T-helper 17 cell (primary cell): ENCODE measurements at regions not wholly inside any gene's neighbourhood (a gene's known extent, or its start where the extent isn't known, plus 50 kb on each side); places are given as distances from the start of the nearest gene placed in this dataset.

ENCODE experiments used
- ATAC-seq: fragments of 150-1000 bp; cut with Tn5 transposase; 2 replicates; pipeline ENCODE4 v1.10.0; 2021; ENCODE audit warnings: mild to moderate bottlenecking, moderate library complexity
- DNase-seq, 3 donors: peaks; one replicate each; pipeline versions ENCODE4 v3.0.0 to v3.0.0-alpha.2; 2020 to 2021
- H3K9me3 ChIP-seq: one replicate; pipeline ENCODE4 v1.7.0; 2013; ENCODE audit warnings: low read length, mild to moderate bottlenecking; ENCODE audit not compliant: control insufficient read depth, poor library complexity, severe bottlenecking
- H3K27ac Mint-ChIP-seq: one replicate; pipeline ENCODE4 v1.8.0; 2022; ENCODE audit warnings: mild to moderate bottlenecking, moderate library complexity, mixed read lengths
- H3K27me3 Mint-ChIP-seq: one replicate; pipeline ENCODE4 v1.8.0; 2022; ENCODE audit warnings: mixed read lengths
- H3K36me3 Mint-ChIP-seq: one replicate; pipeline ENCODE4 v1.8.0; 2022; ENCODE audit warnings: low read depth, mixed read lengths
- H3K4me1 Mint-ChIP-seq: one replicate; pipeline ENCODE4 v1.8.0; 2022; ENCODE audit warnings: mild to moderate bottlenecking, mixed read lengths
- H3K4me3 Mint-ChIP-seq: one replicate; pipeline ENCODE4 v1.8.0; 2022; ENCODE audit warnings: mild to moderate bottlenecking, moderate library complexity, mixed read lengths

GRCh38 chr10:107442035-107442505 is 277.6 kb upstream of the SORCS1 start:
- H3K9me3 ChIP-seq, result no peaks in the 10 kb centered on the region
- H3K27me3 Mint-ChIP-seq, result no peaks in the 10 kb centered on the region

DNA sequence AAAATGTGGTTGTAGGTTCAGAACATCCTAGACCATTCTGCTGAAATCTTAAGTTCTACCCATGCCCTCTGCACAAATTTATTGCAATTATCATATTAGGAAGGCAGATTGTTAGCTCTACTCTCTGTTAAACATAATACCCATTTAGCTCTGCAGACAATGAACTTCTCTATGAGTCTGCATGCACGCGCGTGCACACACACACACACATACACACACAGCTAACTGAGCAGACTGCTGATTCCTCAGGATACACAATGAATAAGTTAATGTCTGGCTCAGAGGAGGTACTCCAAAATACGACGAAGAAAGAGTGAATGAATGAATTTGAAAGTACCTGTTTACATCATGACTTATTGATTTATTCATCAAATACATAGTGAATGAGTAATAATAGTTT is 276.2 kb upstream of the SORCS1 start:
- Mint-ChIP-seq H3K4me1 (no peaks in the 10 kb centered on the region), H3K27ac (no peak overlapping the region), H3K36me3 (no peaks in the 10 kb centered on the region), H3K27me3 (no peaks in the 10 kb centered on the region), H3K4me3 (no peak overlapping the region)
- no peak for ATAC-seq
- no peaks in the 10 kb centered on the region for H3K9me3 ChIP-seq
- no peak for DNase-seq

More at GRCh38 chr10:107442035-107442505, 277.6 kb upstream of the SORCS1 start:
- no peaks in the 10 kb centered on the region for H3K36me3 Mint-ChIP-seq
- DNase-seq (no peak), ATAC-seq (no peak)
- no peaks in the 10 kb centered on the region for H3K4me1 Mint-ChIP-seq
- no peak overlapping the region for H3K4me3 Mint-ChIP-seq
- no peak overlapping the region for H3K27ac Mint-ChIP-seq

GRCh38 chr10:107437921-107438320 is 273.4 kb upstream of the SORCS1 start:
- Mint-ChIP-seq H3K4me1 (no peaks in the 10 kb centered on the region), H3K36me3 (no peaks in the 10 kb centered on the region), H3K27me3 (no peaks in the 10 kb centered on the region), H3K4me3 (no peak overlapping the region), H3K27ac (no peak overlapping the region)
- ATAC-seq (no peak), DNase-seq (no peak)
- no peaks in the 10 kb centered on the region for H3K9me3 ChIP-seq

- no peak for DNase-seq
- no peaks in the 10 kb centered on the region for H3K9me3 ChIP-seq
- H3K27me3 Mint-ChIP-seq, result no peaks in the 10 kb centered on the region
- H3K4me3 Mint-ChIP-seq, result no peak overlapping the region
- H3K36me3 Mint-ChIP-seq, result no peaks in the 10 kb centered on the region
- H3K27ac Mint-ChIP-seq, result no peak overlapping the region
- H3K4me1 Mint-ChIP-seq, result no peaks in the 10 kb centered on the region
- ATAC-seq, result no peak
Measured at GRCh38 chr10:107436568-107436967, 272.1 kb upstream of the SORCS1 start.

DNA sequence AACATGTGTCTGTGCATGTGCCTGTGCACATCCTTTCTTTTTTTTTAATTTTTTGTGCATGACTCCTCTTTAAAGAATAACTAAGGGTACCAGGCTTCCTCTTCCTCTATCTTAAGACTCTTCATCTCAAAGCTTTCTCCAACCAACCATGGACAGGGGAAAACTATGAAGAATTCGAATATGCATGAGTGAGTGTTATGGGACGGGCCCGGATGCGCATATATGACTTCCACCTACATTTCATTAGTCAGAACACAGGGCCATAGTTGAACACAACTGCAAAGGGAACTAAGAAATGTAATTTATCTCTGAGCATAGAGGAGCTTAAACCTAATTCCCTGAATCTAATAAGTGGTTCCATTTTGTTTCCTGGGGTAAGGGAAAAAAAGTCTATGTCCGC is 270.3 kb upstream of the SORCS1 start:
- Mint-ChIP-seq H3K27ac (no peak overlapping the region), H3K4me3 (no peak overlapping the region), H3K4me1 (no peaks in the 10 kb centered on the region), H3K27me3 (no peaks in the 10 kb centered on the region), H3K36me3 (no peaks in the 10 kb centered on the region)
- no peak for ATAC-seq
- no peak for DNase-seq
- H3K9me3 ChIP-seq, result no peaks in the 10 kb centered on the region

GRCh38 chr10:107434201-107434600 is 269.7 kb upstream of the SORCS1 start:
- no peaks in the 10 kb centered on the region for H3K9me3 ChIP-seq
- Mint-ChIP-seq H3K4me3 (no peak overlapping the region), H3K27ac (no peak overlapping the region), H3K27me3 (no peaks in the 10 kb centered on the region), H3K4me1 (no peaks in the 10 kb centered on the region), H3K36me3 (no peaks in the 10 kb centered on the region)
- no peak for ATAC-seq
- DNase-seq, result no peak

DNA sequence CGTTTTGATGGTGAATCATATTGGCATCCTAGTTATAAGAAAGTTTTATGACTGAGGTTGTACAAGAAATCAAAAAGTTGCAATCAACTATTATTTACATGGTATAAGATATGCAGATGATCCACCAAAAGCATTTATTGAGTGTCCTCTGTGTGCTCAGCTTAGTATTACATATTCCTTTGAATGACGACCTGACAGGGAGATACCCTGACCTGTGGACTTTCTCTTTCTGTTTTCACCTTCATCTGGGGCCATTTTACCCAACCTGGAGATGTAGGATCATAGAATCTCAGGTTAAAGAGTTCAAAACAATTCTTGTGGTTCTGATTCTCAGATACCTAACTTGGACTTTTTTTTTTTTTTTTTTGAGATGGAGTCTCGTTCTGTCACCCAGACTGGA is 269.1 kb upstream of the SORCS1 start:
- H3K36me3 Mint-ChIP-seq, result no peaks in the 10 kb centered on the region
- H3K4me3 Mint-ChIP-seq, result no peak overlapping the region
- no peaks in the 10 kb centered on the region for H3K9me3 ChIP-seq
- no peaks in the 10 kb centered on the region for H3K4me1 Mint-ChIP-seq
- no peak for DNase-seq
- no peak for ATAC-seq
- no peak overlapping the region for H3K27ac Mint-ChIP-seq
- H3K27me3 Mint-ChIP-seq, result no peaks in the 10 kb centered on the region

DNA sequence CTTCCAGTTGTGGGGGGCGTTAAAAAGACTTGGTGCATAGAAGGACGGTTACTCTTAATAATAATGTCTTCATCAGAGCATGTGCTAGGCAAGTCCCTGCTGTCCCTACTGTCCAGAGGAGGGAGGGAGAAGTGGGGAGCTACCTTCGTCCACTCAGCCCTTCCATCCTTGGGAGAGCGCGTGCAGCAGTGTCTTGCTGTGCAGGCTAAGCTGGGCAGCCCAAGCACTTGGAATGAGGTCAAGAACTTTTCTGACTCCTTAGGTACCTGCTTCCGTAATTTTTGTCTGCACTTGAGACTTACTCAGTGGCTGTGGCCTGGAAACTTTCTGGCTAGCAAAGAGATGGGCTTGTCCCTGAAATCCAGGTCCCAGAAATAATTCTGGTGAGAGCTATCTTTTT is 265.9 kb upstream of the SORCS1 start:
- no peaks in the 10 kb centered on the region for H3K36me3 Mint-ChIP-seq
- H3K4me1 Mint-ChIP-seq, result no peaks in the 10 kb centered on the region
- ATAC-seq (no peak), DNase-seq (no peak)
- no peak overlapping the region for H3K27ac Mint-ChIP-seq
- H3K4me3 Mint-ChIP-seq, result no peak overlapping the region
- H3K27me3 Mint-ChIP-seq, result no peaks in the 10 kb centered on the region
- no peaks in the 10 kb centered on the region for H3K9me3 ChIP-seq

GRCh38 chr10:107427016-107427415 is 262.5 kb upstream of the SORCS1 start:
- no peak overlapping the region for H3K27ac Mint-ChIP-seq
- DNase-seq, result no peak
- ATAC-seq, result no peak
- no peaks in the 10 kb centered on the region for H3K4me1 Mint-ChIP-seq
- H3K9me3 ChIP-seq, result no peaks in the 10 kb centered on the region
- H3K27me3 Mint-ChIP-seq, result no peaks in the 10 kb centered on the region
- H3K36me3 Mint-ChIP-seq, result no peaks in the 10 kb centered on the region
- no peak overlapping the region for H3K4me3 Mint-ChIP-seq

GRCh38 chr10:107425931-107426553 is 261.5 kb upstream of the SORCS1 start:
- DNase-seq (no peak), ATAC-seq (no peak)
- Mint-ChIP-seq H3K27ac (no peak overlapping the region), H3K4me3 (no peak overlapping the region), H3K4me1 (no peaks in the 10 kb centered on the region), H3K27me3 (no peaks in the 10 kb centered on the region), H3K36me3 (no peaks in the 10 kb centered on the region)
- no peaks in the 10 kb centered on the region for H3K9me3 ChIP-seq

- no peaks in the 10 kb centered on the region for H3K4me1 Mint-ChIP-seq
- H3K4me3 Mint-ChIP-seq, result no peak overlapping the region
- no peaks in the 10 kb centered on the region for H3K27me3 Mint-ChIP-seq
- no peak overlapping the region for H3K27ac Mint-ChIP-seq
- ATAC-seq (no peak), DNase-seq (no peak)
- H3K9me3 ChIP-seq, result no peaks in the 10 kb centered on the region
- H3K36me3 Mint-ChIP-seq, result no peaks in the 10 kb centered on the region
Measured at GRCh38 chr10:107424628-107425027, 260.1 kb upstream of the SORCS1 start.

DNA sequence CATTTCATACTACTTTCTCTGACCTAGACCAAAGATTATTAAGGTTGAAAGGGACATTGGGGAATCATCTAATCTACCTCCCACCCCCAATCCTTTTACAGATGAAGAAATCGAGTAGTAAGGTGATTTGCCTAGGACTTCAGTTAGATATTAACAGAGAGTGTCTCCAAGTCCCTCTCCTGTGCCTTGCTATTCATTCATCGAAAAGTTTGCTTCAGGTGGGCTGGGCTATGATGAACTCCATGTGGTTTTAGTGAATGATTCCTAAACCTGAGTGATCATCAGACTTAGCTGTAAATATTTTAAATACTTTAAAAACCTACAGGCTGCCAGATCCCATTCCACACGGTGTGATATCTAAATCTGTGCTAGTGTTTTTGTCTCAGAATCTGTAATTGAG is 259.4 kb upstream of the SORCS1 start:
- Mint-ChIP-seq H3K36me3 (no peaks in the 10 kb centered on the region), H3K4me3 (no peak overlapping the region)

GRCh38 chr10:107422681-107423080 is 258.2 kb upstream of the SORCS1 start:
- DNase-seq (no peak), ATAC-seq (no peak)
- no peak overlapping the region for H3K27ac Mint-ChIP-seq
- H3K4me3 Mint-ChIP-seq, result no peak overlapping the region
- no peaks in the 10 kb centered on the region for H3K36me3 Mint-ChIP-seq
- no peaks in the 10 kb centered on the region for H3K27me3 Mint-ChIP-seq
- no peaks in the 10 kb centered on the region for H3K4me1 Mint-ChIP-seq
- H3K9me3 ChIP-seq, result no peaks in the 10 kb centered on the region

More for the DNA sequence above, 259.4 kb upstream of the SORCS1 start:
- no peaks in the 10 kb centered on the region for H3K9me3 ChIP-seq
- H3K27me3 Mint-ChIP-seq, result no peaks in the 10 kb centered on the region
- DNase-seq (no peak), ATAC-seq (no peak)
- no peak overlapping the region for H3K27ac Mint-ChIP-seq
- H3K4me1 Mint-ChIP-seq, result no peaks in the 10 kb centered on the region

GRCh38 chr10:107420196-107420595 is 255.7 kb upstream of the SORCS1 start:
- H3K4me3 Mint-ChIP-seq, result no peak overlapping the region
- no peak for ATAC-seq
- no peak overlapping the region for H3K27ac Mint-ChIP-seq
- H3K27me3 Mint-ChIP-seq, result no peaks in the 10 kb centered on the region
- DNase-seq, result no peak
- H3K36me3 Mint-ChIP-seq, result no peaks in the 10 kb centered on the region
- no peaks in the 10 kb centered on the region for H3K9me3 ChIP-seq
- no peaks in the 10 kb centered on the region for H3K4me1 Mint-ChIP-seq
